ENCODE measurements at regions not wholly inside any gene's neighbourhood (a gene's known extent, or its start where the extent isn't known, plus 50 kb on each side); places are given as distances from the start of the nearest gene placed in this dataset.

DNA sequence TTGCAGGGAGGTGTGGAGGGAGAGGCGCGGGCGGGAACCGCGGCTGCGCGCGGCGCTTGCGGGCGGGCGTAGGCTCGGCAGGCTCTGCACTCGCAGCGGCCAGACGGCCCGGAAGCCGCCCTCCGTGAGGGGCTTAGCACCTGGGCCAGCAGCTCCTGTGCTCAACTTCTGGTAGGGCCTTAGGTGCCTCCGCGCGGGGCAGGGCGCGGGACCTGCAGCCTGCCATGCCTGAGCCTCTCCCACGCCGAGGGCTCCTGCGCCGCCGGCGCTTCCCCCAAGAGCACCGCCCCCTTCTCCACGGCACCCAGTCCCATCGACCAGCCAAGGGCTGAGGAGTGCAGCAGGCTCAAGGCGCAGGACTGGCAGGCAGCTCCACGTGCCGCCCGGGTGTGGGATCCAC is 940.8 kb upstream of the PCDH9 start:
- Histone ChIP-seq H3K27ac (no peak overlapping the region), H3K4me3 (no peak overlapping the region), H3K4me1 (no peaks in the 10 kb centered on the region), H3K4me2 (no peak overlapping the region), H3K9me3 (no peaks in the 10 kb centered on the region)
- ATAC-seq (no peak), DNase-seq (ENCODE audit: low read depth in 1 of 2, low spot score in 1 of 2) (no peak), FAIRE-seq (no peak)
- no peak for TF ChIP-seq MYC (IDR thresholded peaks at IDR 0.05; ENCODE audit: borderline replicate concordance, low read length)
- POLR2A ChIA-PET, result no interaction called here
- CTCF ChIA-PET, result no interaction called here
- WGBS (ENCODE audit: missing lambda C conversion rate), result 94% methylated on average over 11 of the region's 37 CpGs

DNA sequence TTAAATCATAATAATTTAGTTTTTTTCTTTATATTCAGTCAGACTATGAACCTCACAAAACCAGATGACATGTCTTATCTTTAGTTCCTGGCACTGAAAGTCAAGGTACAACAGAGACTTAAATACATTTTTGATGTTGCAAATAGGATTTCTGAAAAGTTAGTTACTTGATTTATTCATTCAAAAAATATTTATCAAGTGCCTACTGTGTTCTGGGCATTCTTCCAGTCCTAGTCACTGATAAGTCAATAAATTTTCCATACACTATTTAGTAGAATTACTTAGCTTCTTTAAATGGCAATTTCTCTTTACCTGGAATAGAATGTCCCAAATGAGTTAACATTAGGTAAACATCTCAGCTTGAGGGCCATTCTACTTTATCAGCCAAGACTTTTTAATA is 938.3 kb upstream of the PCDH9 start:
- H3K4me3 ChIP-seq, result no peak overlapping the region
- no peak for DNase-seq (ENCODE audit: low read depth in 1 of 2, low spot score in 1 of 2)
- CTCF ChIA-PET, result no interaction called here
- no peak overlapping the region for H3K27ac ChIP-seq
- no peak for FAIRE-seq
- TF ChIP-seq, protein P1, sequence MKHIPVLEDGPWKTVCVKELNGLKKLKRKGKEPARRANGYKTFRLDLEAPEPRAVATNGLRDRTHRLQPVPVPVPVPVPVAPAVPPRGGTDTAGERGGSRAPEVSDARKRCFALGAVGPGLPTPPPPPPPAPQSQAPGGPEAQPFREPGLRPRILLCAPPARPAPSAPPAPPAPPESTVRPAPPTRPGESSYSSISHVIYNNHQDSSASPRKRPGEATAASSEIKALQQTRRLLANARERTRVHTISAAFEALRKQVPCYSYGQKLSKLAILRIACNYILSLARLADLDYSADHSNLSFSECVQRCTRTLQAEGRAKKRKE (CRISPR knock-in tag; IDR thresholded peaks at IDR 0.05; ENCODE audit: low read depth), result no peak
- TF ChIP-seq HOXB5 (CRISPR knock-in tag; IDR thresholded peaks at IDR 0.05) (no peak), EHF (CRISPR knock-in tag; IDR thresholded peaks at IDR 0.05) (no peak), ZC3H11A (IDR thresholded peaks at IDR 0.05) (no peak), CBX8 (IDR thresholded peaks at IDR 0.05) (no peak), NPAS2 (CRISPR knock-in tag; IDR thresholded peaks at IDR 0.05; ENCODE audit: borderline replicate concordance) (no peak), CHD4 (IDR thresholded peaks at IDR 0.05; ENCODE audit: borderline replicate concordance) (no peak), CBX2 (IDR thresholded peaks at IDR 0.05; ENCODE audit: borderline replicate concordance, low read depth) (no peak), JUNB (IDR thresholded peaks at IDR 0.05) (no peak)
- TF ChIP-seq, protein P2, sequence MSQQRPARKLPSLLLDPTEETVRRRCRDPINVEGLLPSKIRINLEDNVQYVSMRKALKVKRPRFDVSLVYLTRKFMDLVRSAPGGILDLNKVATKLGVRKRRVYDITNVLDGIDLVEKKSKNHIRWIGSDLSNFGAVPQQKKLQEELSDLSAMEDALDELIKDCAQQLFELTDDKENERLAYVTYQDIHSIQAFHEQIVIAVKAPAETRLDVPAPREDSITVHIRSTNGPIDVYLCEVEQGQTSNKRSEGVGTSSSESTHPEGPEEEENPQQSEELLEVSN (IDR thresholded peaks at IDR 0.05; ENCODE audit: borderline replicate concordance, low read depth), result no peak
- TF ChIP-seq, protein P3, sequence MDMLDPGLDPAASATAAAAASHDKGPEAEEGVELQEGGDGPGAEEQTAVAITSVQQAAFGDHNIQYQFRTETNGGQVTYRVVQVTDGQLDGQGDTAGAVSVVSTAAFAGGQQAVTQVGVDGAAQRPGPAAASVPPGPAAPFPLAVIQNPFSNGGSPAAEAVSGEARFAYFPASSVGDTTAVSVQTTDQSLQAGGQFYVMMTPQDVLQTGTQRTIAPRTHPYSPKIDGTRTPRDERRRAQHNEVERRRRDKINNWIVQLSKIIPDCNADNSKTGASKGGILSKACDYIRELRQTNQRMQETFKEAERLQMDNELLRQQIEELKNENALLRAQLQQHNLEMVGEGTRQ (IDR thresholded peaks at IDR 0.05), result no peak
- H3K4me1 ChIP-seq, result no peaks in the 10 kb centered on the region
- POLR2A ChIA-PET, result no interaction called here
- H3K4me2 ChIP-seq, result no peak overlapping the region
- no peak for ATAC-seq
- H3K9me3 ChIP-seq, result no peaks in the 10 kb centered on the region

DNA sequence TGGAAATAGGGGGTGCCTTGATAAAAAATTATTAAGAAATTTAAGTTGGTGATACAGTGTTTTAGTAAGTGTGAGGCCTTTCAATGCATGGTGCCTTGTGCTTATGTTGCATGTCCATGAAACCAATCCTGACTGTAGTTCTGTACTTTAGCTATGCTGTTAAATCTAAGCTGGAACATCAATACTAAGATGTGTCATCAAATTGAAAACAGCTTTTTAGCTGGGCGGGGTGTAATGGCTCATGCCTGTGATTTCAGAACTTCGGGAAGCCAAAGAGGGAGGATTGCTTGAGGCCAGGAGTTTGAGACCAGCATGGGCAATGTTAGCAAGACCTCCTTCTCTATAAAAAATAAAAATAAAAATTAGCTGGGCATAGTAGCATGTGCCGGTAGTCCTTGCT is 930.3 kb upstream of the PCDH9 start:
- POLR2A ChIA-PET, result no interaction called here
- WGBS (ENCODE audit: missing lambda C conversion rate), result 57% methylated on average over 3 of the region's 3 CpGs

More for the DNA sequence above, 930.3 kb upstream of the PCDH9 start:
- no peak for DNase-seq (ENCODE audit: low read depth in 1 of 2, low spot score in 1 of 2)
- no peaks in the 10 kb centered on the region for H3K9me3 ChIP-seq
- H3K4me1 ChIP-seq, result no peaks in the 10 kb centered on the region
- H3K27ac ChIP-seq, result no peak overlapping the region
- FAIRE-seq, result no peak
- no peak for ATAC-seq
- no peak overlapping the region for H3K4me2 ChIP-seq
- H3K4me3 ChIP-seq, result no peak overlapping the region
- CTCF ChIA-PET, result no interaction called here
- no peak for TF ChIP-seq CHD4 (IDR thresholded peaks at IDR 0.05; ENCODE audit: borderline replicate concordance)
- TF ChIP-seq NR3C1 (IDR thresholded peaks at IDR 0.05), result no peak
- no peak for TF ChIP-seq SMC3 (IDR thresholded peaks at IDR 0.05)
- TF ChIP-seq, protein P4, sequence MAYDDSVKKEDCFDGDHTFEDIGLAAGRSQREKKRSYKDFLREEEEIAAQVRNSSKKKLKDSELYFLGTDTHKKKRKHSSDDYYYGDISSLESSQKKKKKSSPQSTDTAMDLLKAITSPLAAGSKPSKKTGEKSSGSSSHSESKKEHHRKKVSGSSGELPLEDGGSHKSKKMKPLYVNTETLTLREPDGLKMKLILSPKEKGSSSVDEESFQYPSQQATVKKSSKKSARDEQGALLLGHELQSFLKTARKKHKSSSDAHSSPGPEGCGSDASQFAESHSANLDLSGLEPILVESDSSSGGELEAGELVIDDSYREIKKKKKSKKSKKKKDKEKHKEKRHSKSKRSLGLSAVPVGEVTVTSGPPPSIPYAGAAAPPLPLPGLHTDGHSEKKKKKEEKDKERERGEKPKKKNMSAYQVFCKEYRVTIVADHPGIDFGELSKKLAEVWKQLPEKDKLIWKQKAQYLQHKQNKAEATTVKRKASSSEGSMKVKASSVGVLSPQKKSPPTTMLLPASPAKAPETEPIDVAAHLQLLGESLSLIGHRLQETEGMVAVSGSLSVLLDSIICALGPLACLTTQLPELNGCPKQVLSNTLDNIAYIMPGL (CRISPR knock-in tag; IDR thresholded peaks at IDR 0.05; ENCODE audit: borderline replicate concordance), result no peak
- TF ChIP-seq, protein P5, sequence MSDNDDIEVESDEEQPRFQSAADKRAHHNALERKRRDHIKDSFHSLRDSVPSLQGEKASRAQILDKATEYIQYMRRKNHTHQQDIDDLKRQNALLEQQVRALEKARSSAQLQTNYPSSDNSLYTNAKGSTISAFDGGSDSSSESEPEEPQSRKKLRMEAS (IDR thresholded peaks at IDR 0.05), result no peak
- no peak for TF ChIP-seq ZNF302 (CRISPR knock-in tag; IDR thresholded peaks at IDR 0.05)
- no peak for TF ChIP-seq EHF (CRISPR knock-in tag; IDR thresholded peaks at IDR 0.05)
- TF ChIP-seq RCOR1 (IDR thresholded peaks at IDR 0.05; ENCODE audit: low read depth, low read length), result no peak
- TF ChIP-seq TFCP2L1 (CRISPR knock-in tag; IDR thresholded peaks at IDR 0.05), result no peak
- TF ChIP-seq, protein P6, sequence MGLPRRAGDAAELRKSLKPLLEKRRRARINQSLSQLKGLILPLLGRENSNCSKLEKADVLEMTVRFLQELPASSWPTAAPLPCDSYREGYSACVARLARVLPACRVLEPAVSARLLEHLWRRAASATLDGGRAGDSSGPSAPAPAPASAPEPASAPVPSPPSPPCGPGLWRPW (IDR thresholded peaks at IDR 0.05), result no peak
- TF ChIP-seq, protein P1 (CRISPR knock-in tag; IDR thresholded peaks at IDR 0.05; ENCODE audit: low read depth), result no peak
- no peak for TF ChIP-seq ZFP36 (IDR thresholded peaks at IDR 0.05; ENCODE audit: borderline replicate concordance, partially characterized antibody)
- TF ChIP-seq ZC3H11A (IDR thresholded peaks at IDR 0.05), result no peak
